ENCODE measurements at regions not wholly inside any gene's neighbourhood (a gene's known extent, or its start where the extent isn't known, plus 50 kb on each side); places are given as distances from the start of the nearest gene placed in this dataset.

DNA sequence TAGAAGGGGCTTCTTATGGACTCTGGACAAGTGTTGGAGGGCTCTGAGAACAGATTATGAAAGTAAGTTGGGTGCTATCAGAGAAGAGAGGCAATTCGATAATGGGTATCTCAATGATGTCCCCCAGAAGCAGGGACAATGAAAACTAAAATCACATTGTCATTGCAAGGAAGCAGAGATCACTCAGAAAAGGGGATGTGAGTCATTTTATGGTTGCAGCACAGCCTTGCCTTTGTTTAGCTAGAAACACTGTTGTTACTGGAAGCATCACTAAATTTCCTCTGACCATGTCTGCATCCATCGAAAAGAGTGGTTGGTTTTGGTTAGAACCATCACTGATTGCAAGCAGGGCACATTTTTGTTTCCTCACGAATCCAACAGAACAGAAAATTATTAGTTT is 246.8 kb upstream of the NWD2 start:
- Histone ChIP-seq H3K9me3 (ENCODE audit: control insufficient read depth, insufficient read depth, low read length) (no peaks in the 10 kb centered on the region), H3K4me3 (ENCODE audit: low read depth, low read length) (no peak overlapping the region), H3K27me3 (ENCODE audit: control insufficient read depth, insufficient read depth, low read length) (no peaks in the 10 kb centered on the region), H3K4me1 (ENCODE audit: control insufficient read depth, insufficient read depth, low read length) (no peaks in the 10 kb centered on the region), H3K27ac (ENCODE audit: low read depth, low read length) (no peak overlapping the region), H3K36me3 (ENCODE audit: control insufficient read depth, insufficient read depth, low read length) (no peaks in the 10 kb centered on the region)
- 78% methylated on average over 1 of the region's 3 CpGs for WGBS (ENCODE audit: insufficient coverage)
- no peak for DNase-seq (ENCODE audit: low read depth in 4 of 6, low spot score in 6 of 6)

DNA sequence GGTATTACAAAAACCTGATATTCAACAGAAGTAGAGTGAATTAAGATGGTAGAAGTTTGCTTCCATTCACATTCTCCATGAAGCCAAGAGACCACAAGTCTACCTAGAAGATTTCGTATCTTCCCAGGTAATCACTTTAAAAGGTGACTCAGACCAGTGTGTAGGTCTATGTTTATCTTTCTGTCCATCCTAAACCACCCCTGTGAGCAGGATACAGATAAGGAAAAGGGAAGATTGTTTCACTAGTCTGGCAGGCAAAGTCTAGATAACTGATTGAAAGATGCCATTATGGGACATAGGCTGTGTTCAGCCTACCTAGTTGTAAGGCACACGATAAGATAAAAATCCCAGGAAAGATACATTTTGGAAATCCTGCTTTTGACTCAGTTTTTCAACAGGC is 244.3 kb upstream of the NWD2 start:
- H3K27ac ChIP-seq (ENCODE audit: low read depth, low read length), result no peak overlapping the region
- no peak for DNase-seq (ENCODE audit: low read depth in 4 of 6, low spot score in 6 of 6)
- H3K36me3 ChIP-seq (ENCODE audit: control insufficient read depth, insufficient read depth, low read length), result no peaks in the 10 kb centered on the region
- H3K4me3 ChIP-seq (ENCODE audit: low read depth, low read length), result no peak overlapping the region
- H3K9me3 ChIP-seq (ENCODE audit: control insufficient read depth, insufficient read depth, low read length), result no peaks in the 10 kb centered on the region
- WGBS (ENCODE audit: insufficient coverage), result 100% methylated on average over 1 of the region's 2 CpGs
- no peaks in the 10 kb centered on the region for H3K27me3 ChIP-seq (ENCODE audit: control insufficient read depth, insufficient read depth, low read length)
- no peaks in the 10 kb centered on the region for H3K4me1 ChIP-seq (ENCODE audit: control insufficient read depth, insufficient read depth, low read length)

DNA sequence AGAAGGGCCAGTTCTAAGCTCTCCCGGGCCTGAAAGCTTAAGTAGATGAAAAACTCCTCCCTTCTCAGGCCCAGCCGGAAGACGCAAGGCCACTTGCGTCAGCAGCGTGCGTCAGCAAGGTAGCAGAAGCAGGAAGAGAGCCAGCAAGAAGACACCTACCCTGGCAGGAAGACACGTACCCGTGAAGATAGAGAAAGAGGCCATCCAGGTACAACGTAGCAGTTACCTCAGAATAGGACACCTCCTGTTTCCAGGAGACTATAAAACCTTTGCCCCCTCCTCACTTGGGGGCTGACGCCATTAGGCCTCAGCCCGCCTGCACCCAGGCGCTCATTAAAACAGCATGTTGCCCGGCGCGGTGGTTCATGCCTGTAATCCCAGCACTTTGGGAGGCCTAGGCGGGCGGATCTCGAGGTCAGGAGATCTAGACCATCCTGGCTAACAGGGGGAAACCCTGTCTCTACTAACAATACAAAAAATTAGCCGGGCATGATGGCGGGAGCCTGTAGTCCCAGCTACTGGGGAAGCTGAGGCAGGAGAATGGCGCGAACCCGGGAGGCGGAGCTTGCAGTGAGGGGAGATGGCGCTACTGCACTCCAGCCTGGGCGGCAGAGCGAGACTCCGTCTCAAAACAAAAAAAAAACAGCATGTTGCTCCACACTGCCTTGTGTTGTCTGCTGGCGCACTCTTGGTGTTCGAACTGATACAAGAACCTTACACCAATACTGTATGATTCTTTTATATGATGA is 242.7 kb upstream of the NWD2 start:
- no peak overlapping the region for H3K4me3 ChIP-seq (ENCODE audit: low read depth, low read length)
- WGBS (ENCODE audit: insufficient coverage), result 97% methylated on average over 25 of the region's 30 CpGs
- no peak for DNase-seq (ENCODE audit: low read depth in 4 of 6, low spot score in 6 of 6)
- H3K36me3 ChIP-seq (ENCODE audit: control insufficient read depth, insufficient read depth, low read length), result no peaks in the 10 kb centered on the region
- no peaks in the 10 kb centered on the region for H3K4me1 ChIP-seq (ENCODE audit: control insufficient read depth, insufficient read depth, low read length)
- H3K27ac ChIP-seq (ENCODE audit: low read depth, low read length), result no peak overlapping the region
- no peaks in the 10 kb centered on the region for H3K9me3 ChIP-seq (ENCODE audit: control insufficient read depth, insufficient read depth, low read length)
- no peaks in the 10 kb centered on the region for H3K27me3 ChIP-seq (ENCODE audit: control insufficient read depth, insufficient read depth, low read length)

DNA sequence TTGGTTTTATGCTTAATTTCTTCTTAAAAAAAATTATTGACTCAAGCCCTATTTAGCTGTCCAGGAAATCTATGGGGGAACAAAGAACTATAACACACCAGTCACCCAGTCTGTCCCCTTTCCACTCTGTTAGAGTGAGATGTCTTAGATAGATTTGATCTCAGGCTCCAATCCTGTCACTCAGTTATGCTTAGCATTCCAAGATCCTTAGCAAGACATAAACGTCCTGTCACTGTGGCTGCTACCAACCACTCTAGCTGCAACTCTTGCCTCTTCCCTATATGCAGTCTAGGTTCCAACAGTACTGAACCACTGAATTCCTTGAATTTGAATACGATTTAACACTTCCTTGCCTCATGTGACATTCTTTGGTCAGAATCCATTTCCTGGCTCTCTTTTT is 241.9 kb upstream of the NWD2 start:
- no peaks in the 10 kb centered on the region for H3K27me3 ChIP-seq (ENCODE audit: control insufficient read depth, insufficient read depth, low read length)
- no peaks in the 10 kb centered on the region for H3K9me3 ChIP-seq (ENCODE audit: control insufficient read depth, insufficient read depth, low read length)
- H3K4me3 ChIP-seq (ENCODE audit: low read depth, low read length), result no peak overlapping the region
- 35% methylated on average over 2 of the region's 2 CpGs for WGBS (ENCODE audit: insufficient coverage)
- H3K4me1 ChIP-seq (ENCODE audit: control insufficient read depth, insufficient read depth, low read length), result no peaks in the 10 kb centered on the region
- peak in 1 of 6 donors; percentile 3 for DNase-seq (ENCODE audit: low read depth in 4 of 6, low spot score in 6 of 6)
- H3K36me3 ChIP-seq (ENCODE audit: control insufficient read depth, insufficient read depth, low read length), result no peaks in the 10 kb centered on the region
- no peak overlapping the region for H3K27ac ChIP-seq (ENCODE audit: low read depth, low read length)

DNA sequence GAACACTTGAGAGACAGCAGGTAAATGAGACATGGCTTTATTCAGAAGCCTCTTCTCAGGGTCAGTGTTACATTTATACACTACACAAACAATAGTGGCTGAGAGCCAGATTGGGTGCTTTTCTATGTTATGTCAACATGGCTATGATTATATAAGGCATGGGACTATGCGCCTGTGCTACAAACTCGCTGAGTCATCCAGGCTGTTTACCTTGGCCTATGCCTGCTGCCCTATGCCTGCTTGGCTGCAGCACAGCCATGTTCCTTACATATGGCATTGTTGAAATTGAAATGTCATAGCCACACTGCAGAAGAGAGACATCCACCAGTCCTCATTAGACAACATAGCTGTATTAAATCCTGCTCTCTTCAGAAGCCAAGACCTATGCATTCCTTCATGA is 236.3 kb upstream of the NWD2 start:
- H3K4me1 ChIP-seq (ENCODE audit: control insufficient read depth, insufficient read depth, low read length), result no peaks in the 10 kb centered on the region
- no peaks in the 10 kb centered on the region for H3K27me3 ChIP-seq (ENCODE audit: control insufficient read depth, insufficient read depth, low read length)
- no peak overlapping the region for H3K4me3 ChIP-seq (ENCODE audit: low read depth, low read length)
- WGBS (ENCODE audit: insufficient coverage), result 40% methylated on average over 2 of the region's 2 CpGs
- DNase-seq (ENCODE audit: low read depth in 4 of 6, low spot score in 6 of 6), result no peak
- H3K9me3 ChIP-seq (ENCODE audit: control insufficient read depth, insufficient read depth, low read length), result no peaks in the 10 kb centered on the region
- no peaks in the 10 kb centered on the region for H3K36me3 ChIP-seq (ENCODE audit: control insufficient read depth, insufficient read depth, low read length)
- no peak overlapping the region for H3K27ac ChIP-seq (ENCODE audit: low read depth, low read length)

DNA sequence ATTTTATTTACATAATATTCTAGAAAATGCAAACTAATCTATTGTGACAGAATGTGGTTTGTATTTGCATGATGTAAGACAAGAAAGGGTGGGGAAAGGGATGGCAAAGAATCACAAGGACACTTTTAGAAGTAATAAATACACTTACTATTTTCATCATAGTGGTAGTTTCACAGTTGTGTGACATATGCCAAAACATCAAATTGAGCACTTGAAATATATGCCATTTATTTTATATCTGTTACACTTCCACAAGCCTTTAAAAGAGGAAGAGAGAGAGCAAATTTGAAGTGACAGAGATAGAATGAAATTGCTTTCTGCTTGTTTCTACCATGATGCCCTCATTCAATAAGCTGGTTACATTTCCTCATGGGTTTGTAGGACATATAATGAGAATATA is 230.0 kb upstream of the NWD2 start:
- H3K9me3 ChIP-seq (ENCODE audit: control insufficient read depth, insufficient read depth, low read length), result no peaks in the 10 kb centered on the region
- no peaks in the 10 kb centered on the region for H3K4me1 ChIP-seq (ENCODE audit: control insufficient read depth, insufficient read depth, low read length)
- H3K27me3 ChIP-seq (ENCODE audit: control insufficient read depth, insufficient read depth, low read length), result no peaks in the 10 kb centered on the region
- no peak overlapping the region for H3K27ac ChIP-seq (ENCODE audit: low read depth, low read length)
- no peak overlapping the region for H3K4me3 ChIP-seq (ENCODE audit: low read depth, low read length)
- H3K36me3 ChIP-seq (ENCODE audit: control insufficient read depth, insufficient read depth, low read length), result no peaks in the 10 kb centered on the region
- no peak for DNase-seq (ENCODE audit: low read depth in 4 of 6, low spot score in 6 of 6)

DNA sequence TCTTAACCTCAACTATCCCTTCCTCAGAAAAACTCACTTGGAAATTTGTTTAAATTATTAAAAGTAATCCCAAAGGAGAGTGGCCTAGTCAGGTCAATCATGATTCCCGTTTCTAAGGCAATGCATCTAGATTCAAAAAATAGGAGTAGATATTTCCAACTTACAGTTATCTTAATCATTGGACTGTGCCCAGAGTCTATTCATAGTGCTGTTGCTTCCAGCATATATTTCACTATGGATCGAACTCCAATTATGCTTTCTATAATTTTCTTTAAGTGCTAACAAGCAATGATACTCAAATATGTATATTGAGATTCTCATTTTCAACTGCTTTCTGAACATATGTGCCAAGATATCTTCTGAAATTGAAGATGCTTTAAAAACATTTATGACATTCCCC is 229.2 kb upstream of the NWD2 start:
- peak in 1 of 6 donors; percentile 58 for DNase-seq (ENCODE audit: low read depth in 4 of 6, low spot score in 6 of 6)
- no peak overlapping the region for H3K4me3 ChIP-seq (ENCODE audit: low read depth, low read length)
- H3K9me3 ChIP-seq (ENCODE audit: control insufficient read depth, insufficient read depth, low read length), result no peaks in the 10 kb centered on the region
- no peak overlapping the region for H3K27ac ChIP-seq (ENCODE audit: low read depth, low read length)
- H3K36me3 ChIP-seq (ENCODE audit: control insufficient read depth, insufficient read depth, low read length), result no peaks in the 10 kb centered on the region
- no peaks in the 10 kb centered on the region for H3K27me3 ChIP-seq (ENCODE audit: control insufficient read depth, insufficient read depth, low read length)
- H3K4me1 ChIP-seq (ENCODE audit: control insufficient read depth, insufficient read depth, low read length), result no peaks in the 10 kb centered on the region
- no CpG with 5 or more reads among the region's 2 CpGs for WGBS (ENCODE audit: insufficient coverage)

DNA sequence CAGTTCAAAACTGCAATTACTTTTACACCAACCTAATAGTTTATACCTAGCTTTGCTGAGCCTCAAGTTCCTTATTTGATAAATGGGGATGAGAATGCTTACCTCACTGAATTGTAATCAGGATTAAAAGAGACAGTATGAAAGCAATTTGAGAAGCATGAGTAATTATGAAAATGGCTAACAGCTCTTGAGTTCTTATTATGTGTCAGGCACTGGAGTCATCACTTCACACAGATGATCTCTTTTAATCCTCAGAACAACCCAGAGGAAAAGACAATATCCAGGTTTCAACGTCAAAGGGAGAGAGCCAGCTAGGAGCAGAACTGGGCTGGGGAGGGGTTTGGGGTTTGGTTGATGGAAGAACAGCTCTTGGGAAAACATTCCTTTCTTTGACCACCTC is 221.0 kb upstream of the NWD2 start:
- Histone ChIP-seq H3K4me1 (ENCODE audit: control insufficient read depth, insufficient read depth, low read length) (no peaks in the 10 kb centered on the region), H3K9me3 (ENCODE audit: control insufficient read depth, insufficient read depth, low read length) (no peaks in the 10 kb centered on the region), H3K27me3 (ENCODE audit: control insufficient read depth, insufficient read depth, low read length) (no peaks in the 10 kb centered on the region), H3K36me3 (ENCODE audit: control insufficient read depth, insufficient read depth, low read length) (no peaks in the 10 kb centered on the region), H3K27ac (ENCODE audit: low read depth, low read length) (no peak overlapping the region), H3K4me3 (ENCODE audit: low read depth, low read length) (no peak overlapping the region)
- DNase-seq (ENCODE audit: low read depth in 4 of 6, low spot score in 6 of 6), result peak in 1 of 6 donors; percentile 3
- no CpG with 5 or more reads among the region's 1 CpG for WGBS (ENCODE audit: insufficient coverage)

DNA sequence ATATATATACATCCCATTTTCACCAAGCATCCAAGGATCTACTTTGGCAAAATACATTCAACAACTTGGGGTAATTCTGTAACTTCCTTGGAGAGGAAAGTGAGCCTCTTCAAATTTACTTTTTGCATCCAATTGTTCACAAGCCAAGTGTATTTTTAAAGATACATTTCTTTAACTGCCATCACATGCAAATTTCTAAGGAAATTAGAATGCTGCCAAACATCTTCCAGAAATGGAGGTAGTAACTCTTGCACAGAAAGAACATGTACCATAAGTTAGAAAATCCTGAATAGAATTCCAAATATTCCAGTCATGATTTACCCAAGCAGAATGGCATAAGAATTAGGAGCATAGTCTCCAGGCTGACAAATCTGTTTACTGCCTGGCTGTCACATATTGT is 220.5 kb upstream of the NWD2 start:
- H3K36me3 ChIP-seq (ENCODE audit: control insufficient read depth, insufficient read depth, low read length), result no peaks in the 10 kb centered on the region
- DNase-seq (ENCODE audit: low read depth in 4 of 6, low spot score in 6 of 6), result peak in 1 of 6 donors; percentile 73
- H3K4me3 ChIP-seq (ENCODE audit: low read depth, low read length), result no peak overlapping the region
- no peaks in the 10 kb centered on the region for H3K9me3 ChIP-seq (ENCODE audit: control insufficient read depth, insufficient read depth, low read length)
- H3K27ac ChIP-seq (ENCODE audit: low read depth, low read length), result no peak overlapping the region
- no peaks in the 10 kb centered on the region for H3K4me1 ChIP-seq (ENCODE audit: control insufficient read depth, insufficient read depth, low read length)
- no peaks in the 10 kb centered on the region for H3K27me3 ChIP-seq (ENCODE audit: control insufficient read depth, insufficient read depth, low read length)

DNA sequence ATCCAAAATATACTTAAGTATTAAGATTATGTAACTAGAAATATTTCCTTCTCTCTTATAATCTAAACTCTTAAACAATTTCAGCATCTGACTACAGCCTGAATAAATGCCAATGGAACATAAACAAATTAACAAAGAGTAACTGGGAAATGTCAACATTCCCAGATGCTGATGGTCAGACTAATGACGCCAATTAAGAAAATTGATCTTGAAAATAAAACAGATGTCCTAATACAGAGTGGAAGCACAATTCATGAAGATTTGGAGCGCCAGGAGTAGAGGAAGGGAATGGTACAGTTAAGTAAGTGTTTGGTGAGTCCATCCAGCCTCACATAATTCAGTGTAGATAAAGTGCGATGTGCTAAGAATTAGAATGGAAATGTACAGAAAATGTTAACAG is 203.7 kb upstream of the NWD2 start:
- H3K27me3 ChIP-seq (ENCODE audit: control insufficient read depth, insufficient read depth, low read length), result no peaks in the 10 kb centered on the region
- H3K4me3 ChIP-seq (ENCODE audit: low read depth, low read length), result no peak overlapping the region
- H3K27ac ChIP-seq (ENCODE audit: low read depth, low read length), result no peak overlapping the region
- 73% methylated on average over 2 of the region's 3 CpGs for WGBS (ENCODE audit: insufficient coverage)
- no peaks in the 10 kb centered on the region for H3K4me1 ChIP-seq (ENCODE audit: control insufficient read depth, insufficient read depth, low read length)
- no peak for DNase-seq (ENCODE audit: low read depth in 4 of 6, low spot score in 6 of 6)
- H3K36me3 ChIP-seq (ENCODE audit: control insufficient read depth, insufficient read depth, low read length), result no peaks in the 10 kb centered on the region
- H3K9me3 ChIP-seq (ENCODE audit: control insufficient read depth, insufficient read depth, low read length), result no peaks in the 10 kb centered on the region

All from spinal cord (tissue), 9 donors.